Endodermal cell (in vitro differentiated cells): ENCODE measurements at regions not wholly inside any gene's neighbourhood (a gene's known extent, or its start where the extent isn't known, plus 50 kb on each side); places are given as distances from the start of the nearest gene placed in this dataset.

Experiments
- DNase-seq: peaks from one replicate; pipeline ENCODE4 v3.0.0-alpha.2; 2017
- H3K27ac ChIP-seq: 2 replicates; pipeline ENCODE4 v1.5.1; 2013; ENCODE audit warnings: mild to moderate bottlenecking, low read depth, low read length, moderate library complexity
- H3K27me3 ChIP-seq: 2 replicates; pipeline ENCODE4 v1.6.1; 2013; ENCODE audit warnings: mild to moderate bottlenecking, low read length, moderate library complexity; ENCODE audit not compliant: insufficient read depth, control insufficient read depth, poor library complexity, severe bottlenecking
- H3K36me3 ChIP-seq: 2 replicates; pipeline ENCODE4 v1.7.0; 2013; ENCODE audit warnings: mild to moderate bottlenecking, low read length, moderate library complexity; ENCODE audit not compliant: control insufficient read depth, insufficient read depth
- H3K4me1 ChIP-seq: one replicate; pipeline ENCODE4 v1.7.0; 2013; ENCODE audit warnings: low read length; ENCODE audit not compliant: control insufficient read depth, insufficient read depth
- H3K4me3 ChIP-seq: 2 replicates; pipeline ENCODE4 v1.5.1; 2013; ENCODE audit warnings: mild to moderate bottlenecking, low read length, moderate library complexity
- H3K9ac ChIP-seq: 2 replicates; pipeline ENCODE4 v1.6.1; 2013; ENCODE audit warnings: mild to moderate bottlenecking, low read length, moderate library complexity; ENCODE audit not compliant: poor library complexity, severe bottlenecking; ENCODE audit errors: extremely low read depth
- H3K9me3 ChIP-seq: 2 replicates; pipeline ENCODE4 v1.6.1; 2013; ENCODE audit warnings: mild to moderate bottlenecking, low read length, moderate library complexity; ENCODE audit not compliant: control insufficient read depth
- H3K27ac Mint-ChIP-seq: 2 replicates; pipeline ENCODE4 v1.8.0; 2020; ENCODE audit warnings: mixed read lengths
- H3K27me3 Mint-ChIP-seq: 2 replicates; pipeline ENCODE4 v1.8.0; 2021; ENCODE audit warnings: mild to moderate bottlenecking, mixed read lengths; ENCODE audit not compliant: insufficient read depth
- H3K36me3 Mint-ChIP-seq: 2 replicates; pipeline ENCODE4 v1.8.0; 2020; ENCODE audit warnings: low read depth, mixed read lengths
- H3K4me1 Mint-ChIP-seq: 2 replicates; pipeline ENCODE4 v1.8.0; 2020; ENCODE audit warnings: mixed read lengths
- H3K4me3 Mint-ChIP-seq: 2 replicates; pipeline ENCODE4 v1.8.0; 2020; ENCODE audit warnings: mild to moderate bottlenecking, moderate library complexity, mixed read lengths
- H3K9me3 Mint-ChIP-seq: 2 replicates; pipeline ENCODE4 v1.8.0; 2020; ENCODE audit warnings: mild to moderate bottlenecking, mixed read lengths
- CTCF ChIP-seq: fragments of 200-600 bp; sonication (generic); conservative IDR thresholded peaks from 2 replicates; pipeline ENCODE4 v1.5.0; 2021; ENCODE audit warnings: antibody characterized with exemption, mild to moderate bottlenecking
- whole genome bisulfite sequencing, 2 experiments: methylation state at CpG; one replicate each; pipeline versions ENCODE4 v1.1.5 to v1.1.7; 2013; ENCODE audit warnings: missing lambda C conversion rate in 2 of 2, mixed read lengths in 1 of 2; ENCODE audit not compliant: insufficient coverage in 1 of 2, insufficient read length in 1 of 2; 5-methylcytosine and 5-hydroxymethylcytosine counted together

GRCh38 chr7:142657376-142657775, 91.9 kb upstream of the PRSS1 start:
- Histone ChIP-seq H3K4me1 (no peaks in the 10 kb centered on the region), H3K9ac (no peak overlapping the region), H3K9me3 (peaks cover under 1% of the 10 kb centered on the region), H3K4me3 (no peak overlapping the region), H3K27me3 (peaks cover 11% of the 10 kb centered on the region), H3K36me3 (no peaks in the 10 kb centered on the region), H3K27ac (no peak overlapping the region)
- no peak for DNase-seq
- H3K27ac Mint-ChIP-seq: no peak overlapping the region
- H3K27me3 Mint-ChIP-seq: peaks cover 24% of the 10 kb centered on the region
- peaks cover 7% of the 10 kb centered on the region for H3K9me3 Mint-ChIP-seq
- TF ChIP-seq CTCF: no peak
- H3K4me3 Mint-ChIP-seq: no peak overlapping the region
- H3K36me3 Mint-ChIP-seq: no peaks in the 10 kb centered on the region
- H3K4me1 Mint-ChIP-seq: no peaks in the 10 kb centered on the region
- 77 to 88% methylated on average over 1 of the region's 1 CpG for WGBS, 2 experiments

GRCh38 chr7:142654398-142654797, 94.9 kb upstream of the PRSS1 start:
- Mint-ChIP-seq H3K9me3 (peaks cover 11% of the 10 kb centered on the region), H3K4me3 (no peak overlapping the region), H3K4me1 (peaks cover 11% of the 10 kb centered on the region), H3K27ac (no peak overlapping the region), H3K27me3 (peaks cover 24% of the 10 kb centered on the region), H3K36me3 (no peaks in the 10 kb centered on the region)
- Histone ChIP-seq H3K27me3 (peaks cover 8% of the 10 kb centered on the region), H3K4me3 (no peak overlapping the region), H3K36me3 (no peaks in the 10 kb centered on the region), H3K27ac (no peak overlapping the region), H3K9ac (no peak overlapping the region), H3K9me3 (peaks cover 7% of the 10 kb centered on the region), H3K4me1 (no peaks in the 10 kb centered on the region)
- 91 to 95% methylated on average over 2 to 5 of the region's 5 CpGs for WGBS, 2 experiments
- TF ChIP-seq CTCF: no peak
- DNase-seq: no peak

GRCh38 chr7:142647749-142648148, 101.5 kb upstream of the PRSS1 start:
- H3K4me3 Mint-ChIP-seq: no peak overlapping the region
- no peak overlapping the region for H3K27ac Mint-ChIP-seq
- peaks cover 4% of the 10 kb centered on the region for H3K27me3 ChIP-seq
- H3K4me1 ChIP-seq: peaks cover 3% of the 10 kb centered on the region
- peaks cover 18% of the 10 kb centered on the region for H3K4me1 Mint-ChIP-seq
- no peak overlapping the region for H3K4me3 ChIP-seq
- peaks cover 7% of the 10 kb centered on the region for H3K27me3 Mint-ChIP-seq
- WGBS, 2 experiments: 97% methylated on average over 1 of the region's 1 CpG; no CpG with 5 or more reads in 1 of the 2 experiments
- peaks cover 7% of the 10 kb centered on the region for H3K9me3 ChIP-seq
- no peak for DNase-seq
- no peaks in the 10 kb centered on the region for H3K36me3 ChIP-seq
- TF ChIP-seq CTCF: no peak
- no peak overlapping the region for H3K27ac ChIP-seq
- H3K9ac ChIP-seq: no peak overlapping the region
- peaks cover 11% of the 10 kb centered on the region for H3K9me3 Mint-ChIP-seq
- no peaks in the 10 kb centered on the region for H3K36me3 Mint-ChIP-seq
